Neural progenitor cell (in vitro differentiated cells): ENCODE measurements at regions not wholly inside any gene's neighbourhood (a gene's known extent, or its start where the extent isn't known, plus 50 kb on each side); places are given as distances from the start of the nearest gene placed in this dataset.

ENCODE experiments used
- CTCF ChIP-seq: fragments of 200-600 bp; sonication (generic); IDR thresholded peaks from 2 replicates; pipeline ENCODE4 v1.5.1; 2017; ENCODE audit warnings: antibody characterized with exemption, mild to moderate bottlenecking
- EZH2phosphoT487 ChIP-seq: fragments of 200-600 bp; sonication (generic); IDR thresholded peaks from 2 replicates; pipeline ENCODE4 v1.6.1; 2017; ENCODE audit warnings: antibody characterized with exemption

GRCh38 chr3:51610708-51611107 lies 60.3 kb upstream of the TEX264 start:
- TF ChIP-seq CTCF: no peak
- no peak for TF ChIP-seq EZH2phosphoT487
